ENCODE measurements at regions not wholly inside any gene's neighbourhood (a gene's known extent, or its start where the extent isn't known, plus 50 kb on each side); places are given as distances from the start of the nearest gene placed in this dataset.

DNA sequence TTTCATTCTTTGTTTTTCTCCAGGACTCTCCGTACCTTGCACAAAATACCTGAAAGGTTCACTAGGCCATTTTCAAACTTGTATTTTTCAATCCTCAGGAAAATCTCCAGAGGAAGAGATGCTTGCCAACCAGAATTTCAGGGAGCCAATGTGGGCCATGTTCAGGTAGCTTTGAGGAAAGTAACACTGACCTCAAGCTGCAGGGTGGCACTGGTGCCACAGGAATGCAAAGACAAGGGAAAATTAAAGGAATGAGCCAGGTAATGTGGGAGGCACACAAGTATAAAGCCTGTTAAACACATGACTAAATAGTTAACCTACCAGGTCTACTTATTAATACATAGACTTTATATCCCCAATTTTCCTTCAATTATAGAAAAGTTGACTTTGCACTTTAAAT lies 51.9 kb upstream of the GAP43 start:
- no peak for DNase-seq (ENCODE audit: low read depth in 4 of 4, low spot score in 3 of 4)

Measured in right renal pelvis (tissue), 4 donors.